HEK293 (cell line): ENCODE measurements at regions not wholly inside any gene's neighbourhood (a gene's known extent, or its start where the extent isn't known, plus 50 kb on each side); places are given as distances from the start of the nearest gene placed in this dataset.

ENCODE experiments used
- ATF2 ChIP-seq: fragments of 450-650 bp; formaldehyde crosslinking; IDR thresholded peaks from 2 replicates; pipeline ENCODE4 v1.5.1; 2016; ENCODE audit warnings: missing biosample characterization, missing genetic modification characterization, low read depth
- BCL6B ChIP-seq: fragments of 450-650 bp; formaldehyde crosslinking; IDR thresholded peaks from 2 replicates; pipeline ENCODE4 v1.5.1; 2017; ENCODE audit warnings: missing biosample characterization, missing genetic modification characterization
- INSM2 ChIP-seq: fragments of 450-650 bp; formaldehyde crosslinking; IDR thresholded peaks from 2 replicates; pipeline ENCODE4 v1.5.1; 2016; ENCODE audit warnings: missing biosample characterization, missing genetic modification characterization
- KLF1 ChIP-seq: fragments of 450-650 bp; formaldehyde crosslinking; IDR thresholded peaks from 2 replicates; pipeline ENCODE4 v1.5.1; 2016; ENCODE audit warnings: missing biosample characterization, missing genetic modification characterization
- KLF9 ChIP-seq: fragments of 450-650 bp; formaldehyde crosslinking; IDR thresholded peaks from 2 replicates; pipeline ENCODE4 v1.5.1; 2016; ENCODE audit warnings: missing biosample characterization, missing genetic modification characterization, low read depth
- OSR2 ChIP-seq: fragments of 450-650 bp; formaldehyde crosslinking; IDR thresholded peaks from 2 replicates; pipeline ENCODE4 v1.5.1; 2016; ENCODE audit warnings: missing biosample characterization, missing genetic modification characterization
- OVOL3 ChIP-seq: fragments of 450-650 bp; formaldehyde crosslinking; IDR thresholded peaks from 2 replicates; pipeline ENCODE4 v1.5.1; 2016; ENCODE audit warnings: missing biosample characterization, missing genetic modification characterization
- PRDM10 ChIP-seq: fragments of 450-650 bp; formaldehyde crosslinking; IDR thresholded peaks from 2 replicates; pipeline ENCODE4 v1.5.1; 2016; ENCODE audit warnings: missing biosample characterization, missing genetic modification characterization
- SCRT2 ChIP-seq: fragments of 450-650 bp; formaldehyde crosslinking; IDR thresholded peaks from 2 replicates; pipeline ENCODE4 v1.5.1; 2016; ENCODE audit warnings: missing biosample characterization, missing genetic modification characterization
- TRIM28 ChIP-seq: IDR thresholded peaks from 2 replicates; pipeline ENCODE4 v1.6.1; 2011; ENCODE audit warnings: low read length, control low read depth, borderline replicate concordance
- ZNF114 ChIP-seq: fragments of 450-650 bp; formaldehyde crosslinking; IDR thresholded peaks from 2 replicates; pipeline ENCODE4 v1.5.0; 2017; ENCODE audit warnings: missing biosample characterization, missing genetic modification characterization
- ZNF132 ChIP-seq: fragments of 450-650 bp; formaldehyde crosslinking; IDR thresholded peaks from 2 replicates; pipeline ENCODE4 v1.5.1; 2017; ENCODE audit warnings: missing biosample characterization, missing genetic modification characterization, borderline replicate concordance
- ZNF146 ChIP-seq: fragments of 450-650 bp; formaldehyde crosslinking; IDR thresholded peaks from 2 replicates; pipeline ENCODE4 v1.5.1; 2016; ENCODE audit warnings: missing biosample characterization, missing genetic modification characterization
- ZNF16 ChIP-seq: fragments of 450-650 bp; formaldehyde crosslinking; IDR thresholded peaks from 2 replicates; pipeline ENCODE4 v1.5.1; 2016; ENCODE audit warnings: low read depth, missing biosample characterization, missing genetic modification characterization
- ZNF174 ChIP-seq: fragments of 450-650 bp; formaldehyde crosslinking; IDR thresholded peaks from 2 replicates; pipeline ENCODE4 v1.5.0; 2017; ENCODE audit warnings: missing biosample characterization, mild to moderate bottlenecking, missing genetic modification characterization
- ZNF18 ChIP-seq: fragments of 450-650 bp; formaldehyde crosslinking; IDR thresholded peaks from 2 replicates; pipeline ENCODE4 v1.5.1; 2016; ENCODE audit warnings: missing biosample characterization, missing genetic modification characterization
- ZNF19 ChIP-seq: fragments of 450-650 bp; formaldehyde crosslinking; IDR thresholded peaks from 2 replicates; pipeline ENCODE4; 2016; ENCODE audit warnings: missing biosample characterization, missing genetic modification characterization, low read depth
- ZNF202 ChIP-seq: fragments of 450-650 bp; formaldehyde crosslinking; IDR thresholded peaks from 2 replicates; pipeline ENCODE4 v1.5.1; 2016; ENCODE audit warnings: missing biosample characterization, missing genetic modification characterization, borderline replicate concordance
- ZNF24 ChIP-seq: fragments of 450-650 bp; formaldehyde crosslinking; IDR thresholded peaks from 2 replicates; pipeline ENCODE4 v1.5.1; 2016; ENCODE audit warnings: missing biosample characterization, missing genetic modification characterization
- ZNF26 ChIP-seq: fragments of 450-650 bp; formaldehyde crosslinking; IDR thresholded peaks from 2 replicates; pipeline ENCODE4 v1.5.1; 2016; ENCODE audit warnings: missing biosample characterization, missing genetic modification characterization
- ZNF350 ChIP-seq: fragments of 450-650 bp; formaldehyde crosslinking; IDR thresholded peaks from 2 replicates; pipeline ENCODE4 v1.5.0; 2017; ENCODE audit warnings: missing biosample characterization, mild to moderate bottlenecking, missing genetic modification characterization
- ZNF362 ChIP-seq: fragments of 450-650 bp; formaldehyde crosslinking; IDR thresholded peaks from 2 replicates; pipeline ENCODE4 v1.5.1; 2016; ENCODE audit warnings: missing biosample characterization, missing genetic modification characterization
- ZNF514 ChIP-seq: fragments of 450-650 bp; formaldehyde crosslinking; IDR thresholded peaks from 2 replicates; pipeline ENCODE4 v1.5.1; 2016; ENCODE audit warnings: missing biosample characterization, missing genetic modification characterization
- ZNF585B ChIP-seq: fragments of 450-650 bp; formaldehyde crosslinking; IDR thresholded peaks from 2 replicates; pipeline ENCODE4 v1.5.1; 2016; ENCODE audit warnings: missing biosample characterization, missing genetic modification characterization
- ZNF664 ChIP-seq: fragments of 450-650 bp; formaldehyde crosslinking; IDR thresholded peaks from 2 replicates; pipeline ENCODE4 v1.5.1; 2016; ENCODE audit warnings: missing biosample characterization, missing genetic modification characterization
- ZNF768 ChIP-seq: fragments of 450-650 bp; formaldehyde crosslinking; IDR thresholded peaks from 2 replicates; pipeline ENCODE4 v1.5.1; 2018; ENCODE audit warnings: missing biosample characterization, mild to moderate bottlenecking, missing genetic modification characterization
- ZNF830 ChIP-seq: fragments of 450-650 bp; IDR thresholded peaks from 2 replicates; pipeline ENCODE4 v1.5.0; 2018; ENCODE audit warnings: missing biosample characterization, missing genetic modification characterization, low read depth, mild to moderate bottlenecking, moderate library complexity

GRCh38 chr12:65606008-65606766, 218.1 kb upstream of the HMGA2 start (continued):
- TF ChIP-seq ATF2 (tag by site-specific recombination) (peak; percentile 56; the same call in 1 of the 2 replicates), ZNF114 (tag by site-specific recombination) (no peak), ZNF362 (tag by site-specific recombination) (peak; percentile 49; the same call in 1 of the 2 replicates), PRDM10 (tag by site-specific recombination) (peak; percentile 30; the same call in 1 of the 2 replicates), TRIM28 (no peak), KLF1 (tag by site-specific recombination) (peak; percentile 88), ZNF24 (tag by site-specific recombination) (peak; percentile 92), ZNF585B (tag by site-specific recombination) (no peak), ZNF174 (tag by site-specific recombination) (no peak), KLF9 (tag by site-specific recombination) (no peak; the same call in none of the 2 replicates), BCL6B (peak; percentile 63), ZNF664 (tag by site-specific recombination) (peak; percentile 70; the same call in 1 of the 2 replicates), OVOL3 (tag by site-specific recombination) (peak; percentile 96; the same call in 1 of the 2 replicates), SCRT2 (tag by site-specific recombination) (no peak), ZNF146 (tag by site-specific recombination) (peak; percentile 72; the same call in 1 of the 2 replicates), ZNF132 (tag by site-specific recombination) (no peak), ZNF514 (tag by site-specific recombination) (no peak), ZNF18 (tag by site-specific recombination) (peak; percentile 98), ZNF19 (no peak), ZNF350 (no peak), ZNF26 (tag by site-specific recombination) (no peak), OSR2 (tag by site-specific recombination) (peak; percentile 96), ZNF768 (tag by site-specific recombination) (no peak), ZNF16 (tag by site-specific recombination) (no peak), INSM2 (tag by site-specific recombination) (peak; percentile 89), ZNF830 (tag by site-specific recombination) (no peak), ZNF202 (tag by site-specific recombination) (no peak)
